SK-N-SH (cell line): ENCODE measurements at regions not wholly inside any gene's neighbourhood (a gene's known extent, or its start where the extent isn't known, plus 50 kb on each side); places are given as distances from the start of the nearest gene placed in this dataset.

Source experiments
- CTCF ChIA-PET: fragments of 300-600, 350-600 bp; formaldehyde crosslinking; extraction: SDS; loops from one replicate; lab custom pipeline; 2021; lab: Yijun Ruan, JAX
- POLR2A ChIA-PET: fragments of 350-600 bp; sonication (Branson Sonifier 250); formaldehyde crosslinking; extraction: SDS; loops from one replicate; lab custom pipeline; 2020; ENCODE audit warnings: antibody characterized with exemption, inconsistent platforms; lab: Yijun Ruan, JAX
- DNase-seq: peaks from one replicate; pipeline ENCODE4 v3.0.0; 2012
- H2AFZ ChIP-seq: fragments of 200-600 bp; sonication (generic); 2 replicates; pipeline ENCODE4 v1.8.1; 2016; ENCODE audit warnings: antibody characterized with exemption, mild to moderate bottlenecking, low read depth
- H3F3A ChIP-seq: fragments of 200-600 bp; sonication (generic); replicated peaks from 2 replicates; pipeline ENCODE3; 2016; ENCODE audit warnings: antibody characterized with exemption, mild to moderate bottlenecking; ENCODE audit not compliant: insufficient read depth
- H3K27ac ChIP-seq, 2 experiments: fragments of 200-500 bp in 1 of 2; fragments of 200-600 bp in 1 of 2; sonication (Bioruptor generic) in 1 of 2; sonication (generic), shearing (Covaris generic) in 1 of 2; 2 replicates each; pipeline versions ENCODE4 v1.5.1 to v1.6.1; 2014 to 2016; ENCODE audit warnings: low read depth in 2 of 2, inconsistent platforms in 1 of 2, low read length in 1 of 2, mild to moderate bottlenecking in 1 of 2, mixed read lengths in 1 of 2
- H3K27me3 ChIP-seq: fragments of 200-600 bp; sonication (generic), shearing (Covaris generic); 2 replicates; pipeline ENCODE4 v1.6.1; 2016; ENCODE audit warnings: mixed run types; ENCODE audit not compliant: insufficient read depth
- H3K36me3 ChIP-seq, 2 experiments: fragments of 200-500 bp in 1 of 2; fragments of 200-600 bp in 1 of 2; sonication (Bioruptor generic) in 1 of 2; sonication (generic) in 1 of 2; replicated peaks in 1 of 2; 2 replicates each; pipeline versions ENCODE3 to v1.5.1; 2014 to 2016; ENCODE audit warnings: low read length in 1 of 2, mild to moderate bottlenecking in 1 of 2; ENCODE audit not compliant: insufficient read depth in 2 of 2, control insufficient read depth in 1 of 2
- H3K4me1 ChIP-seq, 2 experiments: fragments of 200-500 bp in 1 of 2; fragments of 200-600 bp in 1 of 2; sonication (Bioruptor generic) in 1 of 2; sonication (generic), shearing (Covaris generic) in 1 of 2; 2 replicates each; pipeline versions ENCODE4 v1.5.1 to v1.6.1; 2014 to 2016; ENCODE audit warnings: low read depth in 1 of 2, low read length in 1 of 2, mixed run types in 1 of 2; ENCODE audit not compliant: insufficient read depth in 2 of 2, control insufficient read depth in 1 of 2
- H3K4me2 ChIP-seq: fragments of 200-600 bp; sonication (generic), shearing (Covaris generic); 2 replicates; pipeline ENCODE4 v1.6.1; 2017; ENCODE audit warnings: mixed run types
- H3K4me3 ChIP-seq, 2 experiments: fragments of 200-500 bp in 1 of 2; fragments of 200-600 bp in 1 of 2; sonication (Bioruptor generic) in 1 of 2; sonication (generic), shearing (Covaris generic) in 1 of 2; 2 replicates each; pipeline versions ENCODE4 v1.5.1 to v1.8.1; 2014 to 2016; ENCODE audit warnings: low read depth in 2 of 2, inconsistent platforms in 1 of 2, low read length in 1 of 2, mild to moderate bottlenecking in 1 of 2, mixed read lengths in 1 of 2, moderate library complexity in 1 of 2
- H3K79me2 ChIP-seq: fragments of 200-600 bp; sonication (generic); 2 replicates; pipeline ENCODE4 v1.8.1; 2017; ENCODE audit warnings: mild to moderate bottlenecking; ENCODE audit not compliant: insufficient read depth
- H3K9ac ChIP-seq: fragments of 200-600 bp; sonication (generic); 2 replicates; pipeline ENCODE4 v1.6.1; 2017; ENCODE audit warnings: mixed run types
- H3K9me2 ChIP-seq: fragments of 200-600 bp; sonication (generic); 2 replicates; pipeline ENCODE4 v1.6.1; 2017; ENCODE audit warnings: mixed run types
- H3K9me3 ChIP-seq: fragments of 200-600 bp; sonication (generic); 2 replicates; pipeline ENCODE4 v1.6.1; 2017; ENCODE audit warnings: mixed run types, mild to moderate bottlenecking, moderate library complexity
- H4K20me1 ChIP-seq: fragments of 200-600 bp; sonication (generic); 2 replicates; pipeline ENCODE4 v1.6.1; 2017; ENCODE audit warnings: mild to moderate bottlenecking, mixed run types; ENCODE audit not compliant: insufficient read depth
- ELF1 ChIP-seq: IDR thresholded peaks from 2 replicates; pipeline ENCODE4 v1.4.0; 2012
- EZH2phosphoT487 ChIP-seq: fragments of 200-600 bp; sonication (generic); IDR thresholded peaks from 2 replicates; pipeline ENCODE4 v1.6.1; 2017; ENCODE audit warnings: low read depth, mixed run types, mild to moderate bottlenecking, antibody characterized with exemption, moderate library complexity, borderline replicate concordance
- FOSL2 ChIP-seq: IDR thresholded peaks from 2 replicates; pipeline ENCODE4 v1.4.0; 2012; ENCODE audit warnings: low read depth, mild to moderate bottlenecking, moderate library complexity, borderline replicate concordance
- FOXJ3 ChIP-seq: sonication (generic); formaldehyde crosslinking; IDR thresholded peaks from 2 replicates; pipeline ENCODE4 v1.5.1; 2020; ENCODE audit warnings: mild to moderate bottlenecking, missing genetic modification reagents
- FOXM1 ChIP-seq: IDR thresholded peaks from 2 replicates; pipeline ENCODE4 v1.4.0; 2012; ENCODE audit warnings: low read depth, mild to moderate bottlenecking
- IRF3 ChIP-seq: fragments of 150-350 bp; IDR thresholded peaks from 2 replicates; pipeline ENCODE4 v1.6.1; 2016; ENCODE audit warnings: mild to moderate bottlenecking, low read depth, low read length
- JUND ChIP-seq: IDR thresholded peaks from 2 replicates; pipeline ENCODE4 v1.4.0; 2012
- MEF2A ChIP-seq: IDR thresholded peaks from 2 replicates; pipeline ENCODE4 v1.4.0; 2012; ENCODE audit warnings: low read depth, borderline replicate concordance
- MXI1 ChIP-seq: IDR thresholded peaks from 2 replicates; pipeline ENCODE4 v1.6.1; 2012; ENCODE audit warnings: mild to moderate bottlenecking, low read depth, low read length, improper control_type of control experiment
- NFIC ChIP-seq: IDR thresholded peaks from 2 replicates; pipeline ENCODE4 v1.4.0; 2012; ENCODE audit warnings: borderline replicate concordance
- NRF1 ChIP-seq: IDR thresholded peaks from 2 replicates; pipeline ENCODE4 v1.6.1; 2012; ENCODE audit warnings: low read depth, mild to moderate bottlenecking, low read length
- PBX3 ChIP-seq: IDR thresholded peaks from 2 replicates; pipeline ENCODE4; 2012
- POLR2AphosphoS5 ChIP-seq: IDR thresholded peaks from 2 replicates; pipeline ENCODE4 v1.6.1; 2012; ENCODE audit warnings: low read depth, low read length
- RAD21 ChIP-seq: IDR thresholded peaks from 2 replicates; pipeline ENCODE4 v1.6.1; 2012; ENCODE audit warnings: mild to moderate bottlenecking, low read length
- RFX5 ChIP-seq: IDR thresholded peaks from 2 replicates; pipeline ENCODE4 v1.6.1; 2012; ENCODE audit warnings: mild to moderate bottlenecking, improper control_type of control experiment, low read length
- SIN3A ChIP-seq: IDR thresholded peaks from 2 replicates; pipeline ENCODE4 v1.6.1; 2012; ENCODE audit warnings: low read depth, mild to moderate bottlenecking, low read length, moderate library complexity, borderline replicate concordance
- TCF12 ChIP-seq: IDR thresholded peaks from 2 replicates; pipeline ENCODE4 v1.4.0; 2012
- USF1 ChIP-seq: IDR thresholded peaks from 2 replicates; pipeline ENCODE4 v1.4.0; 2012; ENCODE audit warnings: low read depth, borderline replicate concordance
- USF2 ChIP-seq: fragments of 150-350 bp; IDR thresholded peaks from 2 replicates; pipeline ENCODE4 v1.6.1; 2017; ENCODE audit warnings: antibody characterized with exemption, low read length, low read depth, borderline replicate concordance
- YY1 ChIP-seq: IDR thresholded peaks from 2 replicates; pipeline ENCODE4 v1.4.0; 2012; ENCODE audit warnings: low read depth, mild to moderate bottlenecking
- WGBS: methylation state at CpG from one replicate; pipeline ENCODE4 v1.1.6; 2017; ENCODE audit warnings: low lambda C conversion rate; 5-methylcytosine and 5-hydroxymethylcytosine counted together

- Histone ChIP-seq H3K4me1 (no peaks in the 10 kb centered on the region), H2AFZ (no peak overlapping the region), H3K9me3 (no peaks in the 10 kb centered on the region), H3K36me3 (no peaks in the 10 kb centered on the region), H3F3A (no peaks in the 10 kb centered on the region), H4K20me1 (no peaks in the 10 kb centered on the region), H3K27ac (no peak overlapping the region), H3K4me2 (no peak overlapping the region), H3K79me2 (no peaks in the 10 kb centered on the region), H3K4me3 (no peak overlapping the region), H3K9ac (no peak overlapping the region), H3K27me3 (no peaks in the 10 kb centered on the region; the same call in 1 of the 2 replicates), H3K9me2 (no peaks in the 10 kb centered on the region)
- CTCF ChIA-PET: no interaction called here
- 18% methylated on average over 4 of the region's 4 CpGs for WGBS
- no peak for DNase-seq
- POLR2A ChIA-PET: no interaction called here
- no peak for TF ChIP-seq TCF12
- no peak for TF ChIP-seq NRF1
- no peak for TF ChIP-seq EZH2phosphoT487
- TF ChIP-seq FOXM1: no peak
- TF ChIP-seq PBX3: no peak
- no peak for TF ChIP-seq POLR2AphosphoS5
- TF ChIP-seq RFX5: no peak
- TF ChIP-seq MEF2A: no peak
- TF ChIP-seq USF2: no peak
- no peak for TF ChIP-seq NFIC
- TF ChIP-seq FOXJ3 (CRISPR knock-in tag): no peak
- TF ChIP-seq YY1: no peak
- TF ChIP-seq JUND: no peak
- TF ChIP-seq MXI1: no peak
- no peak for TF ChIP-seq SIN3A
- no peak for TF ChIP-seq FOSL2
- TF ChIP-seq ELF1: no peak
- TF ChIP-seq USF1: no peak
- no peak for TF ChIP-seq RAD21
- no peak for TF ChIP-seq IRF3
These were observed 274.0 kb downstream of the LNPK start for GRCh38 chr2:175728032-175728431.
